SK-MEL-5 (cell line): ENCODE measurements at regions not wholly inside any gene's neighbourhood (a gene's known extent, or its start where the extent isn't known, plus 50 kb on each side); places are given as distances from the start of the nearest gene placed in this dataset.

Experiments used
- DNase-seq: peaks from one replicate; pipeline ENCODE4 v3.0.0-alpha.2; 2016; ENCODE audit warnings: low read depth, low spot score
- in situ Hi-C: cut with HindIII; loops from 2 replicates; pipeline ENCODE4 v1.10.0; 2016; ENCODE audit warnings: low sequenced_read_pairs, high pct_unique_total_duplicates, low pct_unique_long_range_greater_than_20kb

- DNase-seq: no peak
- in situ Hi-C loops: no loop called here
These were observed 111.6 kb upstream of the MAN1A1 start for GRCh38 chr6:119461187-119461586.

GRCh38 chr6:119459207-119459974 lies 109.8 kb upstream of the MAN1A1 start:
- no peak for DNase-seq
- in situ Hi-C loops: no loop called here

- DNase-seq: no peak
- in situ Hi-C loops: no loop called here
These were observed 105.2 kb upstream of the MAN1A1 start for GRCh38 chr6:119454714-119455113.

- no peak for DNase-seq
- in situ Hi-C loops: no loop called here
These were observed 104.0 kb upstream of the MAN1A1 start for GRCh38 chr6:119453242-119454200.

- DNase-seq: no peak
- in situ Hi-C loops: no loop called here
These were observed 100.0 kb upstream of the MAN1A1 start for GRCh38 chr6:119449331-119450156.

- in situ Hi-C loops: no loop called here
- no peak for DNase-seq
These were observed 98.4 kb upstream of the MAN1A1 start for GRCh38 chr6:119447921-119448320.

- in situ Hi-C loops: no loop called here
- no peak for DNase-seq
These were observed 97.0 kb upstream of the MAN1A1 start for GRCh38 chr6:119446609-119447008.

- DNase-seq: no peak
- in situ Hi-C loops: no loop called here
These were observed 96.6 kb upstream of the MAN1A1 start for GRCh38 chr6:119446115-119446554.

GRCh38 chr6:119445666-119446065 lies 96.1 kb upstream of the MAN1A1 start:
- no peak for DNase-seq
- in situ Hi-C loops: no loop called here

- DNase-seq: no peak
- in situ Hi-C loops: no loop called here
These were observed 95.3 kb upstream of the MAN1A1 start for GRCh38 chr6:119444642-119445557.

GRCh38 chr6:119443993-119444641 lies 94.6 kb upstream of the MAN1A1 start:
- DNase-seq: no peak
- in situ Hi-C loops: no loop called here

GRCh38 chr6:119442776-119443184 lies 93.2 kb upstream of the MAN1A1 start:
- no peak for DNase-seq
- in situ Hi-C loops: no loop called here

- in situ Hi-C loops: no loop called here
- DNase-seq: no peak
These were observed 91.4 kb upstream of the MAN1A1 start for GRCh38 chr6:119440953-119441352.

GRCh38 chr6:119436583-119436982 lies 87.0 kb upstream of the MAN1A1 start:
- in situ Hi-C loops: no loop called here
- DNase-seq: no peak

GRCh38 chr6:119431799-119432198 lies 82.2 kb upstream of the MAN1A1 start:
- in situ Hi-C loops: no loop called here
- no peak for DNase-seq

GRCh38 chr6:119430805-119431204 lies 81.2 kb upstream of the MAN1A1 start:
- in situ Hi-C loops: no loop called here
- DNase-seq: no peak
